ENCODE measurements at regions not wholly inside any gene's neighbourhood (a gene's known extent, or its start where the extent isn't known, plus 50 kb on each side); places are given as distances from the start of the nearest gene placed in this dataset.

GRCh38 chr1:172720339-172720738 lies 61.4 kb downstream of the FASLG start:
- TF ChIP-seq CTCF (IDR thresholded peaks at IDR 0.05; ENCODE audit: low read depth, low read length, poor library complexity, severe bottlenecking) (no peak), EZH2phosphoT487 (IDR thresholded peaks at IDR 0.05; ENCODE audit: borderline replicate concordance, low read length) (no peak)
